ENCODE measurements at regions not wholly inside any gene's neighbourhood (a gene's known extent, or its start where the extent isn't known, plus 50 kb on each side); places are given as distances from the start of the nearest gene placed in this dataset.

- TF ChIP-seq POLR2A (IDR thresholded peaks at IDR 0.05; ENCODE audit: control extremely low read depth in 1 of 2, low read depth in 2 of 2, low read length in 2 of 2) (no peak), USF2 (IDR thresholded peaks at IDR 0.05; ENCODE audit: low read length) (no peak), TAF1 (IDR thresholded peaks at IDR 0.05; ENCODE audit: low read depth, low read length) (no peak), GTF2F1 (IDR thresholded peaks at IDR 0.05; ENCODE audit: borderline replicate concordance, low read depth, low read length) (no peak), CTCF (IDR thresholded peaks at IDR 0.05; ENCODE audit: control extremely low read depth in 1 of 3, insufficient read depth in 1 of 3, low read depth in 1 of 3, low read length in 3 of 3) (no peak), EZH2 (IDR thresholded peaks at IDR 0.05; ENCODE audit: low read depth, low read length, severe bottlenecking) (no peak), POLR2AphosphoS5 (IDR thresholded peaks at IDR 0.05; ENCODE audit: low read depth, low read length) (no peak)
Measured at GRCh38 chr7:115822801-115823200, 207.8 kb downstream of the TFEC start.
